Hematopoietic multipotent progenitor cell treated with erythropoietin and hydrocortisone succinate and interleukin-3 and kit ligand, for 4 days (in vitro differentiated cells): ENCODE measurements at regions not wholly inside any gene's neighbourhood (a gene's known extent, or its start where the extent isn't known, plus 50 kb on each side); places are given as distances from the start of the nearest gene placed in this dataset.

Experiments
- DNase-seq: peaks from one replicate; pipeline ENCODE4 v3.0.0-alpha.2; 2015

DNA sequence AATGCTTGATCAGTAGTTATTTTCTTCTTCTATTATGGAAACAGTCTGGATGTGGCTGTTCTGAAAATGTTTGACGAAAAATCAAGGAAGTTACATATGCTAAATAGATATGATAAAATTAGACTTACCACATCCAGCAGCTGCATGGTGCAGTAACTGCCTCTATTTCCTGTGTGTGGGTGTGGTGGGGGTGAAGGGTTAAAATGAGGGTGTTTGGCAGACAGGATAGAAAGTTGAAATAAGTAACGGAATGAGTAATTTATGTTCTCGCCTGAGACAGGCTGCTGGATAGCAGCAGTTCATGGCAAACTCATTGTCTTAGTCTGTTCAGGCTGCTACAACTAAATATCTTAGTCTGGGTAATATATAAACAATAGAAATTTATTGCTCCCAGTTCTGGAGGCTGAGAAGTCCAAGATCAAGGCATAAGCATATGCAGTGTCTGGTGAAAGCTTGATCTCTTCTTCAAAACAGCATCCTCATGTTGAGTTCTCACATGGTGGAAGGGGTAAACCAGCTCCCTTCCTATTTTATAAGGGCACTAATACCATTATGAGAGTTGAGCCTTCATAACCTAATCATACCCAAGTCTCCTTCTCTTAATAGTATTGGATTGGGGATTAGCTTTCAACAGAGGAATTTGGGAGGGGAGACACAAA is 1248.9 kb downstream of the SLITRK5 start:
- peak; percentile 87 for DNase-seq

DNA sequence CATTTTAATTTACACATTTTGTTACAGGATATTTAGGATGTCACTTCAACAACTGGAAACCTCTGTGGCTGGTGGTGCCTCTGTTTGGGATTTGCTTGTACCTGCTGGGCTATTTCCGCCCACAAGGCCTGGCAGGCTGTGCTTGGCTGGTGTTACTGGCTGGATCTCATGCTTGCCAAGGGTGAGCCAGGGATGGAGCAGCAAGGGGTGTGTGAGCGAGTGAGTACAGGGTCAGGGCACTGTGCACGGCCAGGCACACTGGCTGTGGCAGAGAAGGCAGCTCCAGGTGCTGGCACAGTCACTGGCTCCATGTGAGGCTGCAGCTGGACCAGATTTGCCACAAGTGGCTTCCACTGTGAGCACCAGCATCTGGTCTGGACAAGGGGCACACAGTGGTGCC is 1254.8 kb downstream of the SLITRK5 start:
- no peak for DNase-seq

- no peak for DNase-seq
These were observed 1255.8 kb downstream of the SLITRK5 start for GRCh38 chr13:88926890-88927502.

GRCh38 chr13:88932950-88933349 is 1261.8 kb downstream of the SLITRK5 start:
- no peak for DNase-seq

DNA sequence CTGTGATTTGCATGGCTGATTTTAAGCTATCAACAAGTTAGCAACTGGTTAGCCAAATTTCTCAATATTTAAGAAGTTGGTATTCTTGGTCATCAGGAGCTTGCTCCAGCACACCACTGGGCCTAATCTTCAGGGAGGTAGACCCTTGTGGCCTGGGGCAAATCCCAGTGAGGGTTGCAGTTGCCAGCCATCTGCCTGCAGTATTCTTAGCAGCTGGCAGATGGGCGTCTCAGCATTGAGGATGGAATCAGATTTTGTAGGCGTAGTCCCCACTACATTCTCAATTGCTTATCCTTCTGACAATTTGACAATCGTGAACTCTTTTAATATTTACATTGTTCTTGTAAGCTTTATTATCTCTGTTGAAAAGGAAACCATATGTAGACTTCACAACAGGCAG is 1266.2 kb downstream of the SLITRK5 start:
- DNase-seq: no peak

DNA sequence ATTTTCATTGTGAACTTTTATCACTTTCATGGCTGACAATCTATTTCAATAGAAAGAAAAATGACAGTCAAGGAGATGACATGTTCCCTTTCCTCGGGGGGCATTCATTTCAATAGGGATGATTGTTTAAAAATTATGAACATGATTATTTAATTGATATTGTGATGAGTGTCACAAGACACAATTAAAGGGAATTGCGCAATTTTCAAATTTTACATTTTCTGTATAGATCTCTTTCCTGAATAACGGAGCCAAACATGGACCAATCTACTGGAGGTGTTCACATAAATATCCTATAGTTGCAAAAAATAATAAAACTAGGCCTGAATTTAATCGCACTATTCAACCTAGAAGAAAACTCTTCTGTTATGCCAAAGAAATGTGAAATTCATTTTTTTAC is 1274.6 kb downstream of the SLITRK5 start:
- DNase-seq: no peak

DNA sequence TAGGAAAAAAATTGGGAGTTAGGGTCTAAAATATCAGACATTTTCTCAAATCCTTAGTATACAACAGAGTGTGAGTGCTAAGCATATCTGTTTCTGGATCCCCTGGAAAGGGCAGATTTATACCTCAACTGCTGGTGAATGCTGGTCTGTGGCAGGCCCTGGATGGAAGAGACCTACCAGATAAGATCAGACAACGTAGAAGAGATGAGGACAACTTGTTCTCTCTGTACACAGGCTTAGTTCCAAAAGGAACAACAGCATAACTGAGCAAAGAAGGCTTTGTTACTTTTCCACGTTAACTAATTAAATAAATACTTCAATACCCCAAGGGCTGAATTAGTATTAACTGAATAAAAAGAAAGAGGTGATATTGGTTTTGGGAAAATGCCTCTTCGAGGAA is 1277.3 kb downstream of the SLITRK5 start:
- DNase-seq: no peak

DNA sequence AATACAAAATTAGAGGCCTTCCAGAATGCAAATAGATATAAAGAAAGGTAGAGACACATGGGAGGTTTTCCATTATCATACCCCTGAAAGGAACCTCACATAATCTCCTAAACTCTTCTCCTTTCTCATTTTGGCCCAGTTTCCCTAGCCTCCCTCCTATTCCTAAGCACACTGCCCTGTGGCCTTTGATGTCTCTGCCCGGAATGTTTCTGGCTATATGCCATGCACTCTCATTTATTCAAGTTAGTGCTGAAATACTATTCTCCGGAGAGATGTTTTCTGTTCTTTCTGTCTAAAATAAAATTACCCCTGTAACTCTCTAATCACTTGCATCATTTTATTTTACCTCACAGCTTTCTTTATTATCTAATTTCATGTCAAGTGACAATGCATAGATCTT is 1287.7 kb downstream of the SLITRK5 start:
- no peak for DNase-seq

- no peak for DNase-seq
These were observed 1305.3 kb downstream of the SLITRK5 start for GRCh38 chr13:88976466-88976865.

DNA sequence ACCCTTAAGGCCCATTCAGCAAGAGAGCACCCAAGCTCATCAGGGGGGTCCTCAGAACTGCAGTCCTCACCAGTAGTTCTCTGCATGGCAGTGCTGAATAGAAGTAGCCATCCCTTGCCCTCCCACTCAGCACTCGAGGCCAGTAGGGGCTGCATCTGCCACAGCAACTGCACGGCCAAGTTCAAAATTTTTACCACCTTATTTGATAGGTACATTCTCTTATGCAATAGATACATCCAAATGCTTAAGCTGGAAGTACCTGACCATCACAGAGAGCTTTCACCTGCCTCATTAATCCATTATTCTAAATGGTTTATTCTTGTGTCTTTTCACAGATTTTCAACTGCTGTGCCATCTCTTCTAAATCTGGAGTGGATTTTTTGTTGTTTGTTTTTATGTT is 1307.4 kb downstream of the SLITRK5 start:
- DNase-seq: no peak

DNA sequence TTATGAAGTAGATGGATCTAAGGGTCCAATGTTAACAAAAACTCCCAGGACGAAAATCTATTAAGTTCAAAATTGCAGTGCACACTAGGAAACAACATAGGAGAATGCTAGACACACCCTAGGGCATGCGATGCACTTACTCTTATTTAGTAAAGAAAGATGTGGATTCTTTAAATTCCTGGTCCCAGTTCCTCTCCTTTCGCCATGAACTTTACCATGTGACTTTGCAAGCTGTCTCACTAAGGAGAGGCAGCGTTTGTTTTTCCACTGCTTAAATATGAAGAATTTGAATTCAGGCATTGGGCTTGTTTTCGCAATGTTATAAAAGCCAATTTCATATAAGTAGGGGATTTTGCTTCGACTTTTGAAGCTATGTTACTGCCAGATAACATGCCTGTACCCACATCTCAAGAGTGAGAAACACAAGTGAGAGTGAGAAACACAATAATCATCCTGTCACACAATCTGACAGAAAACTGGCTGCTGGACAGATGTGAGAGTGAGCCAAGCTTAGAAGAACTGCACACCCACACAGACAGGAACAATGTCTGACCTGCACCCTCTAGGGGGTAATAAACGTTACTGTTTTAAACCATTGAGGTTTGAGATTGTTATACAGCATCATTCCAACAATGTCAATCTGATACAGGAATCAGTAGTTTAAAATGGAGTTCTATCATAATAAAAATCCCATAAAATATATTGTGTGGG is 1308.4 kb downstream of the SLITRK5 start:
- peak; percentile 71 for DNase-seq

GRCh38 chr13:89003656-89004055 is 1332.5 kb downstream of the SLITRK5 start:
- DNase-seq: no peak

DNA sequence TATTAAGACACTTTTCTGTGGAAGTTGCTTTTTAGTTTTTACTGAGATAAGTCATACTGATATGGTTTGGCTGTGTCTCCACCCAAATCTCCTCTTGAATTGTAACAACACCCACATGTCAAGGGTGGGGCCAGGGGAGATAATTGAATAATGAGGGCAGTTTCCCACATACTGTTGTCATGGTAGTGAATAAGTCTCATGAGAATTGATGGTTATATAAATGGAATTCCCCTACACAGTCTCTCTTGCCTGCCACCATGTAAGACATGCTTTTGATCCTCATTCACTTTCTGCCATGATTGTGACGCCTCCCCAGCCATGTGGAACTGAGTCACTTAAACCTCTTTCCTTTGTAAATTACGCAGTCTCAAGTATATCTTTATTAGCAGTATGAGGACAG is 1340.4 kb downstream of the SLITRK5 start:
- no peak for DNase-seq

- no peak for DNase-seq
These were observed 1356.6 kb downstream of the SLITRK5 start for GRCh38 chr13:89027694-89028306.

GRCh38 chr13:89029062-89029461 is 1357.9 kb downstream of the SLITRK5 start:
- no peak for DNase-seq

DNA sequence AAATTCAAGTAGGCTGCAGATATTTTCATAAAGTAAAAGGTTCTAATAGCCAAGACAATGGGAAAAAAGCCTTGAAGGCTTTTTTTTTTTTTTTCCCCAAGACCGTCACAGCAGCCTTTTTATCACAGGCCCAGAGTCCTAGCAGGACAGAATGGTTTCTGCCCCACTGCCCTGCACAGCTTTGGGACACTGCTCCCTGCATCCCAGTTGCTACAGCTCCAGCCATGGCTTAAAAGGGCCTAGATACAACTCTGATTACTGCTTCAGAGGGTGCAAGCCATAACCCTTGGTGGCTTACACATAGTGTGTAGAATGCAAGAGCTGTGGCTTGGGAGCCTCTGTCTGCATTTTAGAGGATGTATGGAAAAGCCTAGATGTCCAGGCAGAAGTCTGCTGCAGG is 1362.8 kb downstream of the SLITRK5 start:
- DNase-seq: no peak

DNA sequence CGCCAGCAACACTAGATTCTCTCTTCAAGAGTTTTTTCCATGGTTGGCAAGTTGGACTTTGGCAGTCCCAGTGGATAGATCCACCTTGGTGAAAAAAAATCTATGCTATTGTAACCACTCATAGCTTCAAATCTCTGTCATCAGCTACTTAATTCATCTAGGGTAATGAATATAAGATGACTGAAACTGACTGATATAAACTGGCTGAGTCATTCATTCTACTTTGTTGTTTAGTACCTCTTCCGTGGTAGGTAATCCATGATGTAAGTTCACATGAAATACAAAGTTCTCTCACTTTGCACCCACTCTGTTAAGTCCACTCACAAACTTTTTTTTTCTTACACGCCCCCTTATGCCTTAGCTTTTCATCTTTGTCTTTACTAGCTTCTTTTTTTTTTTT is 1381.5 kb downstream of the SLITRK5 start:
- no peak for DNase-seq

- no peak for DNase-seq
These were observed 1382.2 kb downstream of the SLITRK5 start for GRCh38 chr13:89053418-89053817.

GRCh38 chr13:89057274-89057673 is 1386.1 kb downstream of the SLITRK5 start:
- DNase-seq: no peak

- DNase-seq: no peak
These were observed 1386.7 kb downstream of the SLITRK5 start for GRCh38 chr13:89057862-89058261.

GRCh38 chr13:89061821-89062220 is 1390.7 kb downstream of the SLITRK5 start:
- no peak for DNase-seq

GRCh38 chr13:89066868-89067466 is 1395.8 kb downstream of the SLITRK5 start:
- DNase-seq: peak; percentile 88

GRCh38 chr13:89072979-89073378 is 1401.8 kb downstream of the SLITRK5 start:
- no peak for DNase-seq

GRCh38 chr13:89076622-89077021 is 1405.5 kb downstream of the SLITRK5 start:
- no peak for DNase-seq
